Kidney tubule cell (primary cell): ENCODE measurements at regions not wholly inside any gene's neighbourhood (a gene's known extent, or its start where the extent isn't known, plus 50 kb on each side); places are given as distances from the start of the nearest gene placed in this dataset.

Experiments used
- DNase-seq: peaks from one replicate; pipeline ENCODE4 v3.0.0-alpha.2; 2018; ENCODE audit warnings: low spot score

DNA sequence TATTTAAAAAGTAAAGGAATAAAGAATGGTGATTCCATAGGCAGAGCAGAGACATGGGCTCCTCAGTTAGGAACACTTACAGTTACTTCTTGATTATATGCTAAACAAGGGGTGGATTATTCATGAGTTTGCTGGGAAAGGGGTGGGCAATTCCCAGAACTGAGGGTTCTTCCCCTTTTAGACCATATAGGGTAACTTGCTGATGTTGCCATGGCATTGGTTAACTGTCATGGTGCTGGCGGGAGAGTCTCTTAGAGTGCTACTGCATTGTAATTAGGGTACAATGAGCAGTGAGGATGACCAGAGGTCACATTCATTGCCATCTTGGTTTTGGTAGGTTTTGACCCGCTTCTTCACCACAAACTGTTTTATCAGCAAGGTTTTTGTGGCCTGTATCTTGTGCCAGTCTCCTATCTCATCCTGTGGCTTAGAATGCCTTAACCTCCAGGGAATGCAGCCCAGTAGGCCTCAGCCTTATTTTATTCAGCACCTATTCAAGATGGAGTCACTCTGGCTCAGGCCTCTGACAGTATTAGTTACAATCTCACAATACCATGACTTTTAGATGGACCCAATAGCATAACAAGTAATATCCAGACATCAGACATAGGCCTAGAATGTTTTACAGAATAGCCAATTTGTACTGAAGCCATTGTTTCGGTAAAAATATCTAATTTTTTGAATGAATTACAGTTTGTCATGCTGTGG, 106.8 kb downstream of the ZBTB18 start:
- no peak for DNase-seq

DNA sequence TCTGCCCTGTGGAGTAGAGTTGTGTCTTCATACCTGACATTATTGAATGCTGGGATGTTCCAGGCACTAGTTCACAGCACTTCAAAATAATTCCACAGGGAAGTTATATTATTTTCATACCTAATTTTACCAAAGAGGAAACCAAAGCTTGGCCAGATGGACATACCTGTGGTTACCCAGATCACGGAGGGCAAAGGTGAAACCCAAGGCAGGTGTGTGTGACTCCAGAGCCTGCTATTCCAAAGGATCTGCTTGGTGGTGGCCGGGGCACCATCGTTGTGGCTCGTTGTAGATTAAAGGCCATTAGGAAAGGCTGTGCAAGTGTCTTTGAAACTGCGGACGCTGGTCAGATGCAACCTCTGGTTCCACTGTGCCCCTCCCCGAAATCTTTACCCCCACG, 108.6 kb downstream of the ZBTB18 start:
- no peak for DNase-seq

GRCh38 chr1:244160455-244161235, 109.6 kb downstream of the ZBTB18 start:
- DNase-seq, result no peak

- DNase-seq, result no peak
Observed at GRCh38 chr1:244161236-244161510, 110.1 kb downstream of the ZBTB18 start.

DNA sequence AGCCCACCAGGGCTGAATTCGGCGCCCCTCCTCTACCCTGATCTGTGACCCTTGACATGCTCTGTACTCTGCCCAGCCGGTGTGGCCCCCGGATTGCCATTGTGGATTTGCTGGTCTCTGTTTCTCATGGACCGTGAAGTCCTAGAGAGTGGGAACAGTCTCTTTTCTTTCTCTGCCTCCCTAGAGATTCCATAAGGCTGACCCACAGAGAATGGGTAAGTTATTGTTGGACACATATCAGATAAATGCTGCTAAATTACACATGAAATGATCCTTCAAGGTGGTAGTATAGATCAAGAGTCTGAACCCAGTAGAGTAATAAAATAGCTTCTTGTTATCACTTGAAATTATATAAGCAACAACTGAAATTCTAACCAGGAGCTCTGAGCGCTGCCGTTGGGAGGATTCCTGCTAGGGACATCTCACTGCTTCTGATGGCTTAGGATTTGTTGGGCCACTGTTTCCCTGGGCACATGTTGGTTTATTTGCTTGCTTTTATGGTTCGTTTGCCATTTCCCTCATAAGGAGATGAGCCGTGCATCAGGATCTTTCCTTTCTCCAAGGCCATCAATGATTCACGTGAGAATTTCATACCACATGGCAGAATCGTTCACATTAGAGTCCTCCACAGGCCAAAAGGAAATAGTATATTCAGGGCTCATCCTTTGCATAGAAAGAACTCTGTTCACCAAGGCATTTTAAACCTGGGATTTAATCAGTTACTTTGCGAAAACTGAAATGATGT, 111.9 kb downstream of the ZBTB18 start:
- DNase-seq, result peak; percentile 86

GRCh38 chr1:244163861-244164510, 112.9 kb downstream of the ZBTB18 start:
- peak; percentile 98 for DNase-seq

DNA sequence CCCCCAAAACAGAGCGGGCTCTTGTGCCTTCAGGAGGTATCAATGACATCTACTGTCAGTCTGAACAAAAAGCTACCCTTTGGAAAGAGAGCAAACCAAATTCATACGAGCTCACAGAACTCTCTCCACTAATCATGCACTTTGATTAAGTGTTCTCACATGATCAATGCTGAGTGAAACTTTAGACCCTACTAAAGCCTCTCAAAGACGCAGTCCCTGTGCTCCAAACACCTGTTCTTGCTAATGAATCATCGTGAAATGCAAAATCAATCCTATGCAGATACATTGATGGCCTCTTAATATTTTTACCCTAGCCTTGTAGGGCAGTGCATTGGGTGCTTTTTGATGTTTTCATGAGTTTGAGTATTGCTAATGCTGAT, 113.4 kb downstream of the ZBTB18 start:
- no peak for DNase-seq

- no peak for DNase-seq
Observed at GRCh38 chr1:244165021-244165420, 113.9 kb downstream of the ZBTB18 start.

GRCh38 chr1:244165701-244166100, 114.6 kb downstream of the ZBTB18 start:
- no peak for DNase-seq

DNA sequence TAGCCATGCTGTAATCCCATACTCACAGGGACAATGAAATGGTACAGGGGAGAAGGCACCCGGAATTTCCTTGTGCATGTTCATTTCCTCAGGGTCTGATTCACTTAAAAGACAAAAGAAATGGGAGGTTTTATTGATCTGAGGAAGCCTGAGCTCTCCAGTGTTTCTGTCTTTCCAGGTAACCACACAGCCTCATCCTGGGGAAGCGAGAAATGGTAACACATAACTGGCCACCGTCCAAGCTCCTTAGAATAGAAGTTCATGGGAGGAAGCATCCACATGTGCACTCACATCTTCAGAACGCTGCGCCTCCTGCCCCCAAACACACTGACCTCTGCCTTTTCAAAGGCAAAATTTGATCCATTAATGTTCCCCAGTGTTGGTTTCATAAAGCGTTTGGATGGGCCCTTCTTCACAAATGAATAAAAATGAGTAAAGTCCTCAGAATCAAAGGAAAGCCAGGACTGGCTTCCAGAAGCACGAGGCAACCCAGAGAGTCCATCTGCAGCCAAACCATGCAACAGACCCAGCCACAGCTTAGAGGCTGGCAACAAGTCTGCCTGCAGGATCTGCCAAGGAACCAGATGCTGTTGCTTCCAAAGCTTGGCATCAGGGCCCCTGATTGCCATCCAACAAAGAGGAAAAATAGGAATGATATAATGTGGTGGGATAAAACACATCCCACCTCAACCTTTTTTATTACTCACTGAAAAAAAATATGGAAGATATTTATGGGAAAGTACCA, 120.3 kb downstream of the ZBTB18 start:
- no peak for DNase-seq

GRCh38 chr1:244173240-244173639, 122.2 kb downstream of the ZBTB18 start:
- no peak for DNase-seq

- no peak for DNase-seq
Observed at GRCh38 chr1:244173769-244174168, 122.7 kb downstream of the ZBTB18 start.

DNA sequence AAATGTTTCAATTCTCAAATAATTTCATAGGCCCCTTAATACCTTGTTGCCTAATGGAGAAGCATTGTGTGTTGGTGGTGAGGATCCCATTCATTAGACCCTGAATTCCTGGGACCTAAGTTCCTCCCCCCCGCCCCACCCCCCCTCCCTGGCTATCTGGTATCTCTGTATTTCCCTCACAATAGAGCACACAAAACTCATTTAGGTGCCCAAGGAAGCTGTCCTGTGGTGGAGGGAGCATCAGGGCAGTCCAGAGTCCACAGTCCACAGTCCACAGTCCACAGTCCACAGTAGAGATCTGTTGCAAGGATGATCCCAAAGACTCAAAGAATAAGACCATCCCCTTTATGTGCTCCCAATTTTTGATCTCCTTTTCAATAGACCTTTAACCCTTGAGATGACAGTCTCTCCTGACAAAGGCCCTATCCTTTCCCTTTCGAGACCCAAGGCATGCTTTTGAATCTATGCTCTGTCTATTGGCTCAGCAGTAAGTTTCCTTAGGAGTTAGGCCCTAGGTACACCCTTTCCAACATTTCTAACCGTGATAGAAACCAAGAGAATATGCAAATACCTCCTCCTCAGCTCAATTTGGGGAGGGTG, 123.9 kb downstream of the ZBTB18 start:
- DNase-seq, result no peak

- no peak for DNase-seq
Observed at GRCh38 chr1:244176201-244176600, 125.1 kb downstream of the ZBTB18 start.

DNA sequence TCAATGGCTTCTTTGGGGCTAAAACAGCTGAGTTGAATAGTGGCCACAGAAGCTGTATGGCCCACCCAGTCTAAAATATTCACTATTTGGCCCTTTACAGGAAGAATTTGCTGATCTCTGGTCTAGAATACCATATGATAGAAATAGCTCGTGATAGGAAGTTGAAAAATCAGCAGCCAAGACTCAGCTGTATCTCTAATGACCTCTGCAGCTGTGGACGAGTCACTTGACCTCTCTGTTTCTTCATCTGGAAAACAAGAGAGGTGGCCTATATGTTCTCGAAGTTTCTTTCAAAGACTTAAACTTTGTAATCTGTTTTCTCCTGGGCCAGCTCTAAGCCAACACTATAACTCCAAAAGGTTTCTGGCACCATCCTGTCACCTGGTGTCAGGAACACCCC, 129.2 kb downstream of the ZBTB18 start:
- no peak for DNase-seq

DNA sequence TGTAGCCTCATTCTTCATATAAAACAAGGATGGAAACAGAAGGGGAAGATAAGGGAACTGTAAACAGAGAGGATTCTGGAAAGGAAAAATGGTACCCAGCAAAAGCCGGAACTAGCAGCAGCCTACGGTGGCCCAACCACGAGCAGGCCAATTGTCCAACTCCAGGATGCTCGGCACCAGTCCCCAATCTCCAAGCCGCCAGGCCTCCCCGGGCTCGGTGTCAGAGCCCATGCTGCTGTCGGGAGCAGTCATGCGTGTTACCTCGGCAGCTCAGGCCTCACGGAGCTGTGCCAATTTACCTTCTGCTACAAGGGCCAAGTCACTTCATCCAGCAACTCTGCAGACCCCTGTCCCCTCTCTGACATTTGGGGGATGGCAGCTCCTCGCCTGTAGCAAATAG, 130.8 kb downstream of the ZBTB18 start:
- DNase-seq, result peak; percentile 9

GRCh38 chr1:244183037-244183436, 132.0 kb downstream of the ZBTB18 start:
- no peak for DNase-seq

- no peak for DNase-seq
Observed at GRCh38 chr1:244186372-244186771, 135.3 kb downstream of the ZBTB18 start.

DNA sequence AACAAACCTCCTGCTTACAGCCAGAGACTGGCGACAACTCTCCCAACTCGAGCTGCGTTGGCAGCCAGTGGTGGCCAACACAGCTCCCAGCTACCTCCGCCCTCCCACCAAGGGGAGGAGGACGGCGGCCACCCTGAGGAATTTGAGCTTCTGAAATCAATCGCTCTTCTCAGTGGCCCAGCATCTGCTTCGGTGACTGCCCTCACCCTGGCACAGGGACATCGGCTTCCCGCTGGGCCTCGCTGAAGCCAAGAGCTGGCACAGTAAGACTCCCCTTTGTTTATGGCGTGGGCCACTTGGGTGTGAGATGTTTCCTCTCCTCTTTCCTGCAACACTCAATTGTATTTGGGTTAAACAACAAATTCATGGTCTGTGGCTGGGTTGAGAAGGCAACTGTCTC, 136.2 kb downstream of the ZBTB18 start:
- no peak for DNase-seq

- no peak for DNase-seq
Observed at GRCh38 chr1:244191581-244191980, 140.5 kb downstream of the ZBTB18 start.

- no peak for DNase-seq
Observed at GRCh38 chr1:244192325-244192724, 141.2 kb downstream of the ZBTB18 start.
